HepG2 (cell line): ENCODE measurements at regions not wholly inside any gene's neighbourhood (a gene's known extent, or its start where the extent isn't known, plus 50 kb on each side); places are given as distances from the start of the nearest gene placed in this dataset.

Experiments
- ARNT ChIP-seq: fragments of 450-650 bp; IDR thresholded peaks from 2 replicates; pipeline ENCODE4 v1.6.1; 2017
- ATRX ChIP-seq: sonication (generic); formaldehyde crosslinking; IDR thresholded peaks from 2 replicates; pipeline ENCODE4 v1.4.0; 2020; ENCODE audit warnings: missing genetic modification reagents, borderline replicate concordance
- CHD2 ChIP-seq: IDR thresholded peaks from 2 replicates; pipeline ENCODE4 v1.6.1; 2011; ENCODE audit warnings: low read depth, low read length, improper control_type of control experiment
- GTF3A ChIP-seq: sonication (generic); formaldehyde crosslinking; conservative IDR thresholded peaks from 2 replicates; pipeline ENCODE4 v1.4.0; 2020; ENCODE audit warnings: mild to moderate bottlenecking, missing genetic modification reagents
- MYNN ChIP-seq: sonication (generic); formaldehyde crosslinking; IDR thresholded peaks from 2 replicates; pipeline ENCODE4 v1.4.0; 2020; ENCODE audit warnings: mild to moderate bottlenecking, low read depth, missing genetic modification reagents
- PREB ChIP-seq: sonication (generic); formaldehyde crosslinking; IDR thresholded peaks from 2 replicates; pipeline ENCODE4 v1.4.0; 2020; ENCODE audit warnings: missing genetic modification reagents
- SAP130 ChIP-seq: IDR thresholded peaks from 2 replicates; pipeline ENCODE4 v1.6.1; 2016; ENCODE audit warnings: low read depth
- ZBTB20 ChIP-seq: sonication (generic); formaldehyde crosslinking; IDR thresholded peaks from 2 replicates; pipeline ENCODE4 v1.8.1; 2023; ENCODE audit warnings: missing genetic modification reagents, low read depth, mild to moderate bottlenecking, borderline replicate concordance
- ZNF263 ChIP-seq: sonication (generic); formaldehyde crosslinking; IDR thresholded peaks from 2 replicates; pipeline ENCODE4 v1.4.0; 2020; ENCODE audit warnings: missing genetic modification reagents
- ZNF431 ChIP-seq: sonication (generic); formaldehyde crosslinking; IDR thresholded peaks from 2 replicates; pipeline ENCODE4 v1.9.0; 2022; ENCODE audit warnings: missing genetic modification reagents, low read depth, mild to moderate bottlenecking, borderline replicate concordance
- ZNF503 ChIP-seq: sonication (generic); formaldehyde crosslinking; IDR thresholded peaks from 2 replicates; pipeline ENCODE4 v1.4.0; 2020; ENCODE audit warnings: missing genetic modification reagents
- ZNF678 ChIP-seq: sonication (generic); formaldehyde crosslinking; IDR thresholded peaks from 2 replicates; pipeline ENCODE4 v1.4.0; 2020; ENCODE audit warnings: mild to moderate bottlenecking, missing genetic modification reagents
- TF ChIP-seq, protein P1 (sequence below): sonication (generic); formaldehyde crosslinking; IDR thresholded peaks from 2 replicates; pipeline ENCODE4 v1.4.0; 2020; ENCODE audit warnings: mild to moderate bottlenecking, missing genetic modification reagents
- TF ChIP-seq, protein P2 (sequence below): sonication (generic); formaldehyde crosslinking; IDR thresholded peaks from 2 replicates; pipeline ENCODE4 v1.5.0; 2020; ENCODE audit warnings: mild to moderate bottlenecking, missing genetic modification reagents

DNA sequence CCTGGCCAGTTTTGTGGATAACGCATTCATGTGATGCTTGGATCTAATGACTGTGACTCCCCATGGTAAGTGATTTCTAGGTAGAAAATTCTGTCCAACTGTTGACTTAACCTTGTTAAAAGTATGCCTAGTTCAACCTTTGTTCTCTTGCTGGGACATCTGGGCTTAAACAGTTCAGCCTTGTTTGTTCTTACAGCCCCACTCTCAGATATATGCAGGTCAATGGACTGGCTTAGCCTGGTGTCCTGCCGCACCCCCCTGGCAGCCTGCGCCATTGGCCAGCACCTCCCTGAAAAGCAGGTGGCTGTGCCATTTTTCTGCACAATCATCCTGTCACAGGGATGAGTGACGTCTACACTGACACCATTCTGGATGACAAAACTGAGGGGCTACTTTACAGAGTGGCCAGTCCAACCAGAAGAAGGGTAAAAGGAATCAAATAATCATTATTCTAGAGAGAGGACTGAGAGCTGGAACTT is 244.7 kb upstream of the ONECUT1 start (continued):
- TF ChIP-seq, protein P1, sequence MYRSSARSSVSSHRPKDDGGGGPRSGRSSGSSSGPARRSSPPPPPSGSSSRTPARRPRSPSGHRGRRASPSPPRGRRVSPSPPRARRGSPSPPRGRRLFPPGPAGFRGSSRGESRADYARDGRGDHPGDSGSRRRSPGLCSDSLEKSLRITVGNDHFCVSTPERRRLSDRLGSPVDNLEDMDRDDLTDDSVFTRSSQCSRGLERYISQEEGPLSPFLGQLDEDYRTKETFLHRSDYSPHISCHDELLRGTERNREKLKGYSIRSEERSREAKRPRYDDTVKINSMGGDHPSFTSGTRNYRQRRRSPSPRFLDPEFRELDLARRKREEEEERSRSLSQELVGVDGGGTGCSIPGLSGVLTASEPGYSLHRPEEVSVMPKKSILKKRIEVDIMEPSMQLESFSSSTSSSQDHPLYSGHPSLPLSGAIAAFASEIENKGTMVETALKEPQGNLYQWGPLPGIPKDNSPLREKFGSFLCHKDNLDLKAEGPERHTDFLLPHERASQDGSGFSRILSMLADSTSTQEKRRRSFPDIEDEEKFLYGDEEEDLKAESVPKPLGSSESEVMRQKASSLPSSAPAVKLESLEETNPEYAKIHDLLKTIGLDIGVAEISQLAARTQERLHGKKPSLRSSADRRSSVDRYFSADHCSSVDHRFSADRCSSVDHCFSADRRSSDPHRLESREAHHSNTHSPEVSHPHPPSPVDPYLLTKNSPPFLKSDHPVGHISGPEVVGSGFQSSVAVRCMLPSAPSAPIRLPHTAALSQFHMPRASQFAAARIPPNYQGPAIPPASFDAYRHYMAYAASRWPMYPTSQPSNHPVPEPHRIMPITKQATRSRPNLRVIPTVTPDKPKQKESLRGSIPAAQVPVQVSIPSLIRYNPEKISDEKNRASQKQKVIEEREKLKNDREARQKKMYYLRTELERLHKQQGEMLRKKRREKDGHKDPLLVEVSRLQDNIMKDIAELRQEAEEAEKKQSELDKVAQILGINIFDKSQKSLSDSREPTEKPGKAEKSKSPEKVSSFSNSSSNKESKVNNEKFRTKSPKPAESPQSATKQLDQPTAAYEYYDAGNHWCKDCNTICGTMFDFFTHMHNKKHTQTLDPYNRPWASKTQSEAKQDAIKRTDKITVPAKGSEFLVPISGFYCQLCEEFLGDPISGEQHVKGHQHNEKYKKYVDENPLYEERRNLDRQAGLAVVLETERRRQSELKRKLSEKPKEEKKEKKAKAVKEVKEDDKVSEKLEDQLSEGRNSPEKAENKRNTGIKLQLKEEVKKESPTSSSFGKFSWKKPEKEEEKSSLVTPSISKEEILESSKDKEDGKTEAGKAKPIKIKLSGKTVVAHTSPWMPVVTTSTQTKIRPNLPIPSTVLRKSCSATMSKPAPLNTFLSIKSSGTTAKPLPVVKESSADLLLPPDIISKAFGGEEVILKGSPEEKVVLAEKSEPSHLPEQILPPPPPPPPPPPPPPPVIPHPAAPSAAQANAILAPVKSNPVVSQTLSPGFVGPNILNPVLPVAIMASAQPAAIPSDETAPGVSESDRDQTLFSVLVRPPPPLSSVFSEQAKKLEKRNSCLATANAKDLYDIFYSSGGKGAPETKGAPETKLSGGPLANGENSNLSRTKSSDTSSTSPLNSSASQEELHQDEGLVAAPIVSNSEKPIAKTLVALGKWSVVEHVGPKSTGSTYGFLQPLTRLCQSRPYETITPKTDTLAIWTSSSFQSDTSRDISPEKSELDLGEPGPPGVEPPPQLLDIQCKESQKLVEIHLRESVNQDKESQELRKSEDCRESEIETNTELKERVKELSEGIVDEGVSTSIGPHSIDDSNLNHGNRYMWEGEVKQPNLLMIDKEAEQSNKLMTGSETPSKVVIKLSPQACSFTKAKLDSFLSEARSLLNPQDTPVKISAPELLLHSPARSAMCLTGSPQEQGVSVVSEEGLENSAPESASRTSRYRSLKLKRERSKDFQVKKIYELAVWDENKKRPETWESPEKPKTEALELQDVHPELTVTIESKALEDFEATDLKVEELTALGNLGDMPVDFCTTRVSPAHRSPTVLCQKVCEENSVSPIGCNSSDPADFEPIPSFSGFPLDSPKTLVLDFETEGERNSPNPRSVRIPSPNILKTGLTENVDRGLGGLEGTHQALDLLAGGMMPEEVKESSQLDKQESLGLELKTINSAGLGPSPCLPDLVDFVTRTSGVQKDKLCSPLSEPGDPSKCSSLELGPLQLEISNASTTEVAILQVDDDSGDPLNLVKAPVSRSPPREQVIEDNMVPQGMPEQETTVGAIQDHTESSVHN (CRISPR knock-in tag): no peak
- TF ChIP-seq ZBTB20 (peak; percentile 30; the same call in 1 of the 2 replicates), PREB (CRISPR knock-in tag) (no peak), GTF3A (no peak), ZNF263 (CRISPR knock-in tag) (no peak), ATRX (CRISPR knock-in tag) (no peak), ZNF678 (no peak), MYNN (CRISPR knock-in tag) (no peak), SAP130 (CRISPR knock-in tag) (peak; percentile 72), ARNT (no peak), ZNF503 (CRISPR knock-in tag) (peak; percentile 74; the same call in 1 of the 2 replicates), ZNF431 (CRISPR knock-in tag) (no peak), CHD2 (no peak)
- TF ChIP-seq, protein P2, sequence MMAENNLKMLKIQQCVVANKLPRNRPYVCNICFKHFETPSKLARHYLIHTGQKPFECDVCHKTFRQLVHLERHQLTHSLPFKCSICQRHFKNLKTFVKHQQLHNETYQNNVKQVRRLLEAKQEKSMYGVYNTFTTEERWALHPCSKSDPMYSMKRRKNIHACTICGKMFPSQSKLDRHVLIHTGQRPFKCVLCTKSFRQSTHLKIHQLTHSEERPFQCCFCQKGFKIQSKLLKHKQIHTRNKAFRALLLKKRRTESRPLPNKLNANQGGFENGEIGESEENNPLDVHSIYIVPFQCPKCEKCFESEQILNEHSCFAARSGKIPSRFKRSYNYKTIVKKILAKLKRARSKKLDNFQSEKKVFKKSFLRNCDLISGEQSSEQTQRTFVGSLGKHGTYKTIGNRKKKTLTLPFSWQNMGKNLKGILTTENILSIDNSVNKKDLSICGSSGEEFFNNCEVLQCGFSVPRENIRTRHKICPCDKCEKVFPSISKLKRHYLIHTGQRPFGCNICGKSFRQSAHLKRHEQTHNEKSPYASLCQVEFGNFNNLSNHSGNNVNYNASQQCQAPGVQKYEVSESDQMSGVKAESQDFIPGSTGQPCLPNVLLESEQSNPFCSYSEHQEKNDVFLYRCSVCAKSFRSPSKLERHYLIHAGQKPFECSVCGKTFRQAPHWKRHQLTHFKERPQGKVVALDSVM (CRISPR knock-in tag): no peak
